H1 (cell line): ENCODE measurements at regions not wholly inside any gene's neighbourhood (a gene's known extent, or its start where the extent isn't known, plus 50 kb on each side); places are given as distances from the start of the nearest gene placed in this dataset.

Experiments used
- CTCF ChIA-PET: fragments of 300-600 bp; sonication (Branson Sonifier 250); formaldehyde crosslinking; loops from one replicate; lab custom pipeline; 2021; ENCODE audit not compliant: partially characterized antibody; lab: Charles Lee
- POLR2A ChIA-PET: fragments of 300-600 bp; sonication (Branson Sonifier 250); formaldehyde crosslinking; loops from one replicate; lab custom pipeline; 2021; ENCODE audit warnings: inconsistent platforms; ENCODE audit not compliant: partially characterized antibody; lab: Charles Lee
- DNase-seq, 2 experiments: peaks; one replicate each; pipeline versions ENCODE4 v3.0.0 to v3.0.0-alpha.2; 2010 to 2022; ENCODE audit warnings: low spot score in 2 of 2, low read depth in 1 of 2, mixed read lengths in 1 of 2
- FAIRE-seq: peaks from 2 replicates; lab custom pipeline; 2011; peaks lifted over from hg19 to GRCh38; lab: Jason Lieb, UNC
- H2AFZ ChIP-seq: 2 replicates; pipeline ENCODE4 v1.8.1; 2012; ENCODE audit warnings: low read length, inconsistent platforms
- H2AK5ac ChIP-seq: 2 replicates; pipeline ENCODE4 v1.6.1; 2013; ENCODE audit warnings: low read depth, low read length
- H2BK120ac ChIP-seq: replicated peaks from 2 replicates; pipeline ENCODE3; 2013; ENCODE audit warnings: low read depth, low read length, inconsistent platforms
- H2BK12ac ChIP-seq: 2 replicates; pipeline ENCODE4 v1.6.1; 2013; ENCODE audit warnings: low read depth, low read length
- H2BK15ac ChIP-seq: 2 replicates; pipeline ENCODE4 v1.6.1; 2013; ENCODE audit warnings: low read length
- H2BK20ac ChIP-seq: 2 replicates; pipeline ENCODE4 v1.6.1; 2013; ENCODE audit warnings: low read length
- H2BK5ac ChIP-seq: 2 replicates; pipeline ENCODE4 v1.6.1; 2013; ENCODE audit warnings: low read depth, low read length
- H3K14ac ChIP-seq: 2 replicates; pipeline ENCODE4 v1.6.1; 2013; ENCODE audit warnings: inconsistent platforms; ENCODE audit not compliant: insufficient read length
- H3K18ac ChIP-seq: 2 replicates; pipeline ENCODE4 v1.6.1; 2013; ENCODE audit warnings: low read length; ENCODE audit errors: extremely low read depth
- H3K23ac ChIP-seq: 2 replicates; pipeline ENCODE4 v1.6.1; 2013; ENCODE audit warnings: inconsistent platforms; ENCODE audit not compliant: insufficient read length
- H3K23me2 ChIP-seq: 2 replicates; pipeline ENCODE4 v1.6.1; 2013; ENCODE audit warnings: low read depth, low read length
- H3K27ac ChIP-seq: 2 replicates; pipeline ENCODE4 v1.6.1; 2011; ENCODE audit warnings: low read depth, low read length, inconsistent platforms
- H3K27me3 ChIP-seq, 4 experiments: replicated peaks in 1 of 4; 1 replicate in 1 of 4; 2 replicates in 3 of 4; pipeline versions ENCODE4 v1.6.1 to v1.8.1; 2011 to 2013; ENCODE audit warnings: low read length in 3 of 4, mild to moderate bottlenecking in 3 of 4, inconsistent platforms in 2 of 4, mixed read lengths in 2 of 4, moderate library complexity in 1 of 4; ENCODE audit not compliant: control insufficient read depth in 3 of 4, insufficient read depth in 3 of 4; ENCODE audit errors: extremely low read depth in 1 of 4
- H3K36me3 ChIP-seq, 4 experiments: 2 replicates each; pipeline versions ENCODE4 v1.6.1 to v1.8.1; 2011 to 2013; ENCODE audit warnings: mild to moderate bottlenecking in 4 of 4, low read length in 3 of 4, moderate library complexity in 2 of 4, control low read depth in 1 of 4, inconsistent platforms in 1 of 4; ENCODE audit not compliant: insufficient read depth in 4 of 4, control insufficient read depth in 2 of 4
- H3K4ac ChIP-seq: replicated peaks from 2 replicates; pipeline ENCODE3; 2013; ENCODE audit warnings: low read length, low read depth, mixed read lengths, inconsistent platforms; ENCODE audit not compliant: insufficient read length
- H3K4me1 ChIP-seq, 4 experiments: replicated peaks in 1 of 4; 1 replicate in 1 of 4; 2 replicates in 3 of 4; pipeline versions ENCODE4 v1.6.1 to v1.8.1; 2011 to 2013; ENCODE audit warnings: low read length in 3 of 4, inconsistent platforms in 2 of 4, mixed read lengths in 1 of 4; ENCODE audit not compliant: insufficient read depth in 4 of 4, control insufficient read depth in 3 of 4
- H3K4me2 ChIP-seq, 2 experiments: 2 replicates each; pipeline versions ENCODE4 v1.6.1 to v1.8.1; 2011 to 2013; ENCODE audit warnings: low read depth in 2 of 2, low read length in 2 of 2, control low read depth in 1 of 2, inconsistent platforms in 1 of 2, mild to moderate bottlenecking in 1 of 2; ENCODE audit not compliant: insufficient read depth in 1 of 2
- H3K4me3 ChIP-seq, 4 experiments: fragments of 200-600, 300-600 bp in 1 of 4; sonication (generic), shearing (Covaris generic), sonication (Bioruptor Twin) in 1 of 4; 2 replicates each; pipeline versions ENCODE4 v1.5.1 to v1.8.1; 2011 to 2016; ENCODE audit warnings: low read length in 4 of 4, low read depth in 3 of 4, control low read depth in 2 of 4, inconsistent platforms in 2 of 4, mild to moderate bottlenecking in 2 of 4, mixed read lengths in 1 of 4, moderate library complexity in 1 of 4; ENCODE audit not compliant: insufficient read depth in 2 of 4; ENCODE audit errors: extremely low read depth in 1 of 4
- H3K56ac ChIP-seq: replicated peaks from 2 replicates; pipeline ENCODE3; 2013; ENCODE audit warnings: low read depth, mild to moderate bottlenecking, mixed read lengths, low read length, inconsistent platforms; ENCODE audit not compliant: insufficient read length
- H3K79me1 ChIP-seq: 2 replicates; pipeline ENCODE4 v1.6.1; 2013; ENCODE audit warnings: low read depth, low read length, control low read depth
- H3K79me2 ChIP-seq, 2 experiments: 2 replicates each; pipeline versions ENCODE4 v1.6.1 to v1.8.1; 2012 to 2013; ENCODE audit warnings: low read length in 2 of 2, mild to moderate bottlenecking in 2 of 2, inconsistent platforms in 1 of 2; ENCODE audit not compliant: insufficient read depth in 2 of 2, control insufficient read depth in 1 of 2
- H3K9ac ChIP-seq, 4 experiments: replicated peaks in 1 of 4; 1 replicate in 1 of 4; 2 replicates in 3 of 4; pipeline versions ENCODE4 v1.6.1 to v1.8.1; 2011 to 2013; ENCODE audit warnings: low read depth in 3 of 4, low read length in 3 of 4, control low read depth in 2 of 4, mild to moderate bottlenecking in 2 of 4, moderate library complexity in 2 of 4, inconsistent platforms in 1 of 4; ENCODE audit errors: extremely low read depth in 1 of 4
- H3K9me3 ChIP-seq, 2 experiments: 2 replicates each; pipeline versions ENCODE4 v1.6.1 to v1.8.1; 2012 to 2013; ENCODE audit warnings: mild to moderate bottlenecking in 2 of 2, moderate library complexity in 2 of 2, control low read depth in 1 of 2, inconsistent platforms in 1 of 2, low read depth in 1 of 2, low read length in 1 of 2, mixed read lengths in 1 of 2; ENCODE audit not compliant: insufficient read depth in 2 of 2
- H4K20me1 ChIP-seq, 2 experiments: replicated peaks in 1 of 2; 2 replicates each; pipeline versions ENCODE3 to v1.8.1; 2011 to 2013; ENCODE audit warnings: inconsistent platforms in 2 of 2, low read length in 2 of 2, mild to moderate bottlenecking in 1 of 2; ENCODE audit not compliant: insufficient read depth in 2 of 2, control insufficient read depth in 1 of 2
- H4K5ac ChIP-seq: 2 replicates; pipeline ENCODE4 v1.6.1; 2013; ENCODE audit warnings: low read length, low read depth, mixed read lengths, inconsistent platforms; ENCODE audit not compliant: insufficient read length
- H4K8ac ChIP-seq: 2 replicates; pipeline ENCODE4 v1.8.0; 2013; ENCODE audit warnings: mild to moderate bottlenecking, moderate library complexity, low read length, inconsistent platforms; ENCODE audit not compliant: insufficient read depth; ENCODE audit errors: extremely low read depth
- H4K91ac ChIP-seq: replicated peaks from 2 replicates; pipeline ENCODE3; 2013; ENCODE audit warnings: low read length, mixed read lengths, inconsistent platforms; ENCODE audit not compliant: insufficient read length
- CREB1 ChIP-seq: IDR thresholded peaks from 2 replicates; pipeline ENCODE4 v1.6.1; 2012; ENCODE audit warnings: inconsistent platforms
- CTBP2 ChIP-seq: IDR thresholded peaks from 2 replicates; pipeline ENCODE4 v1.7.0; 2011; ENCODE audit warnings: borderline replicate concordance, mild to moderate bottlenecking, moderate library complexity, mixed read lengths, low read length; ENCODE audit not compliant: insufficient read depth, insufficient read length
- JUN ChIP-seq: IDR thresholded peaks from 2 replicates; pipeline ENCODE4 v1.6.1; 2011; ENCODE audit warnings: low read depth, mild to moderate bottlenecking, improper control_type of control experiment, low read length
- KDM1A ChIP-seq: fragments of 200-600, 300-600 bp; sonication (generic); IDR thresholded peaks from 2 replicates; pipeline ENCODE4 v1.7.1; 2016; ENCODE audit warnings: mild to moderate bottlenecking, low read length, borderline replicate concordance
- KDM4A ChIP-seq: IDR thresholded peaks from one replicate; pipeline ENCODE4 v1.7.1; 2012; ENCODE audit warnings: low read depth, mild to moderate bottlenecking, moderate library complexity, low read length, inconsistent platforms; ENCODE audit not compliant: severe bottlenecking
- KDM5A ChIP-seq: fragments of 200-600 bp; IDR thresholded peaks from 2 replicates; pipeline ENCODE4 v1.7.1; 2012; ENCODE audit warnings: mild to moderate bottlenecking, low read length, inconsistent platforms, mixed read lengths
- POLR2A ChIP-seq, 2 experiments: IDR thresholded peaks; 1 replicate in 1 of 2; 2 replicates in 1 of 2; pipeline ENCODE4 v1.6.1; 2011; ENCODE audit warnings: low read depth in 2 of 2, low read length in 2 of 2, mild to moderate bottlenecking in 2 of 2; ENCODE audit errors: control extremely low read depth in 1 of 2
- RXRA ChIP-seq: IDR thresholded peaks from 2 replicates; pipeline ENCODE4 v1.6.1; 2011; ENCODE audit warnings: low read depth, mild to moderate bottlenecking, low read length, moderate library complexity; ENCODE audit not compliant: insufficient read depth
- SIN3A ChIP-seq, 2 experiments: IDR thresholded peaks in 1 of 2; conservative IDR thresholded peaks in 1 of 2; 2 replicates each; pipeline ENCODE4 v1.6.1; 2011 to 2012; ENCODE audit warnings: low read length in 2 of 2, improper control_type of control experiment in 1 of 2, low read depth in 1 of 2, mild to moderate bottlenecking in 1 of 2
- TAF1 ChIP-seq: IDR thresholded peaks from 2 replicates; pipeline ENCODE4 v1.6.1; 2011; ENCODE audit warnings: mild to moderate bottlenecking, low read depth, low read length
- YY1 ChIP-seq: IDR thresholded peaks from 2 replicates; pipeline ENCODE4 v1.6.1; 2011; ENCODE audit warnings: low read depth, mild to moderate bottlenecking, low read length
- ZNF274 ChIP-seq: IDR thresholded peaks from 2 replicates; pipeline ENCODE4 v1.7.0; 2012; ENCODE audit warnings: low read length, borderline replicate concordance; ENCODE audit errors: extremely low read depth
- TF ChIP-seq, protein P1 (sequence below): IDR thresholded peaks from 2 replicates; pipeline ENCODE4 v1.6.1; 2011; ENCODE audit warnings: low read length, improper control_type of control experiment
- TF ChIP-seq, protein P2 (sequence below): IDR thresholded peaks from 2 replicates; pipeline ENCODE4 v1.6.1; 2012; ENCODE audit warnings: inconsistent platforms

DNA sequence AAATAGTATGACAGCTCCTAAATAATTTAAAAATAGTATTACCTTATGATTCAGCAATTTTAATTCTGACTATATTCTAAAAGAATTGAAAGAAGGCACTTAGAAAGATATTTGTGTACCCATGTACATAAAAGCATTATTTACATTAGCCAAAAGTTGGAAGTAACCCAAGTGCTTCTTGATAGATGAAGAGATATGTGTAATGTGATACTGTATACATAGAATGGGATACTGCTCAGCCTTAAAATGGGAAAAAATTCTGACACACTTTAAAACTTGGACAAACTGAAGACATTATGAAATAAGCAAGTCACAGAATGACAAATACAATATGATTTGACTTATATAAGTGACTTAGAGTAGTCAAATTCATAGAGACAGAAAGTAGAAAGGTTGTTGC is 112.2 kb downstream of the IDS start:
- no peak overlapping the region for H2AK5ac ChIP-seq
- H2AFZ ChIP-seq: no peak overlapping the region
- H4K91ac ChIP-seq: no peak overlapping the region
- no peak overlapping the region for H2BK120ac ChIP-seq
- H3K23me2 ChIP-seq: no peaks in the 10 kb centered on the region
- H4K8ac ChIP-seq: no peak overlapping the region
- H3K4ac ChIP-seq: no peak overlapping the region
- no peak overlapping the region for H3K14ac ChIP-seq
- H3K9me3 ChIP-seq: no peaks in the 10 kb centered on the region
- no peak overlapping the region for H4K5ac ChIP-seq
- no peaks in the 10 kb centered on the region for H3K79me1 ChIP-seq
- no peaks in the 10 kb centered on the region for H3K27me3 ChIP-seq
- H2BK15ac ChIP-seq: no peak overlapping the region
- no peak overlapping the region for H3K4me2 ChIP-seq
- H3K36me3 ChIP-seq: no peaks in the 10 kb centered on the region
- FAIRE-seq (no peak), DNase-seq (no peak)
- no peak overlapping the region for H3K18ac ChIP-seq
- no peak overlapping the region for H3K4me3 ChIP-seq
- TF ChIP-seq RXRA (no peak), CREB1 (no peak), SIN3A (conservative IDR thresholded peaks at IDR 0.05 in 1 of 2, IDR thresholded peaks at IDR 0.05 in 1 of 2; ENCODE audit: low read depth in 1 of 2, low read length in 2 of 2) (no peak), YY1 (no peak), POLR2A (IDR thresholded peaks at IDR 0.05; ENCODE audit: control extremely low read depth in 1 of 2, low read depth in 2 of 2, low read length in 2 of 2) (no peak), ZNF274 (no peak), CTBP2 (no peak), KDM4A (no peak), JUN (no peak), KDM1A (no peak), TAF1 (no peak), KDM5A (no peak)
- TF ChIP-seq, protein P1, sequence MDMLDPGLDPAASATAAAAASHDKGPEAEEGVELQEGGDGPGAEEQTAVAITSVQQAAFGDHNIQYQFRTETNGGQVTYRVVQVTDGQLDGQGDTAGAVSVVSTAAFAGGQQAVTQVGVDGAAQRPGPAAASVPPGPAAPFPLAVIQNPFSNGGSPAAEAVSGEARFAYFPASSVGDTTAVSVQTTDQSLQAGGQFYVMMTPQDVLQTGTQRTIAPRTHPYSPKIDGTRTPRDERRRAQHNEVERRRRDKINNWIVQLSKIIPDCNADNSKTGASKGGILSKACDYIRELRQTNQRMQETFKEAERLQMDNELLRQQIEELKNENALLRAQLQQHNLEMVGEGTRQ: no peak
- TF ChIP-seq, protein P2, sequence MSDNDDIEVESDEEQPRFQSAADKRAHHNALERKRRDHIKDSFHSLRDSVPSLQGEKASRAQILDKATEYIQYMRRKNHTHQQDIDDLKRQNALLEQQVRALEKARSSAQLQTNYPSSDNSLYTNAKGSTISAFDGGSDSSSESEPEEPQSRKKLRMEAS: no peak
- no peak overlapping the region for H2BK12ac ChIP-seq
- ChIA-PET CTCF (no interaction called here), POLR2A (no interaction called here)
- no peak overlapping the region for H3K27ac ChIP-seq
- H3K9ac ChIP-seq: no peak overlapping the region
- H2BK5ac ChIP-seq: no peak overlapping the region
- no peak overlapping the region for H3K56ac ChIP-seq
- no peak overlapping the region for H3K23ac ChIP-seq
- no peaks in the 10 kb centered on the region for H3K79me2 ChIP-seq
- H4K20me1 ChIP-seq: no peaks in the 10 kb centered on the region
- H2BK20ac ChIP-seq: no peak overlapping the region
- peaks cover 0 to 4% (median 0%) of the 10 kb centered on the region in 4 experiments; a peak in 2 of 7 replicates for H3K4me1 ChIP-seq
